Neural cell (in vitro differentiated cells): ENCODE measurements at regions not wholly inside any gene's neighbourhood (a gene's known extent, or its start where the extent isn't known, plus 50 kb on each side); places are given as distances from the start of the nearest gene placed in this dataset.

Experiments used
- H2AFZ ChIP-seq: fragments of 200-600, 300-800 bp; sonication (generic), shearing (Covaris generic); 2 replicates; pipeline ENCODE4 v1.6.0; 2014; ENCODE audit warnings: low read depth, mild to moderate bottlenecking, antibody characterized with exemption, low read length, moderate library complexity
- H3F3A ChIP-seq: fragments of 200-600 bp; shearing (Covaris generic); 2 replicates; pipeline ENCODE4 v1.6.1; 2016; ENCODE audit warnings: mild to moderate bottlenecking, moderate library complexity, mixed read lengths, antibody characterized with exemption, low read length; ENCODE audit not compliant: insufficient read depth, poor library complexity, severe bottlenecking
- H3K27ac ChIP-seq: fragments of 200-600, 300-800 bp; sonication (generic), shearing (Covaris generic); 2 replicates; pipeline ENCODE4 v1.5.1; 2014; ENCODE audit warnings: mild to moderate bottlenecking, low read length, moderate library complexity
- H3K27me3 ChIP-seq: fragments of 300-800, 200-600 bp; sonication (generic), shearing (Covaris generic); 2 replicates; pipeline ENCODE4 v1.6.0; 2014; ENCODE audit warnings: mild to moderate bottlenecking, low read depth, low read length, moderate library complexity; ENCODE audit not compliant: insufficient read depth
- H3K36me3 ChIP-seq: fragments of 300-800, 200-600 bp; sonication (generic), shearing (Covaris generic); 2 replicates; pipeline ENCODE4 v1.5.1; 2014; ENCODE audit warnings: mild to moderate bottlenecking, antibody characterized with exemption, low read length, moderate library complexity; ENCODE audit not compliant: insufficient read depth
- H3K4me2 ChIP-seq: fragments of 300-800, 200-600 bp; sonication (generic), shearing (Covaris generic); 2 replicates; pipeline ENCODE4 v1.6.0; 2014; ENCODE audit warnings: mild to moderate bottlenecking, low read length
- H3K4me3 ChIP-seq: fragments of 300-800, 200-600 bp; sonication (generic), shearing (Covaris generic); 2 replicates; pipeline ENCODE4 v1.5.1; 2014; ENCODE audit warnings: mild to moderate bottlenecking, low read length, moderate library complexity
- H3K79me2 ChIP-seq: fragments of 200-600 bp; shearing (Covaris generic); replicated peaks from 2 replicates; pipeline ENCODE4 v1.6.0; 2014; ENCODE audit warnings: mild to moderate bottlenecking, low read length, moderate library complexity; ENCODE audit not compliant: insufficient read depth
- H3K9ac ChIP-seq: fragments of 300-800, 200-600 bp; sonication (generic), shearing (Covaris generic); 2 replicates; pipeline ENCODE4 v1.6.1; 2016; ENCODE audit warnings: mild to moderate bottlenecking, low read length, mixed read lengths
- H3K9me2 ChIP-seq: fragments of 200-600 bp; shearing (Covaris generic); 2 replicates; pipeline ENCODE4 v1.6.1; 2016; ENCODE audit warnings: mild to moderate bottlenecking, low read length, mixed read lengths; ENCODE audit not compliant: insufficient read depth
- H3K9me3 ChIP-seq: fragments of 200-600, 300-800 bp; sonication (generic), shearing (Covaris generic); 2 replicates; pipeline ENCODE4 v1.6.1; 2016; ENCODE audit warnings: mild to moderate bottlenecking, mixed run types, low read length, moderate library complexity, mixed read lengths
- H4K20me1 ChIP-seq: fragments of 200-600 bp; shearing (Covaris generic); 2 replicates; pipeline ENCODE4 v1.6.1; 2016; ENCODE audit warnings: mild to moderate bottlenecking, mixed run types; ENCODE audit not compliant: insufficient read depth
- CTCF ChIP-seq: fragments of 450-650 bp; IDR thresholded peaks from 2 replicates; pipeline ENCODE4 v1.5.1; 2014; ENCODE audit warnings: antibody characterized with exemption, mild to moderate bottlenecking, moderate library complexity; ENCODE audit not compliant: poor library complexity, severe bottlenecking
- EP300 ChIP-seq: fragments of 450-650 bp; conservative IDR thresholded peaks from 2 replicates; pipeline ENCODE4 v1.6.1; 2014; ENCODE audit warnings: antibody characterized with exemption, mild to moderate bottlenecking, moderate library complexity; ENCODE audit not compliant: poor library complexity, severe bottlenecking
- EZH2 ChIP-seq: fragments of 200-600, 300-800 bp; shearing (Covaris generic), sonication (generic); IDR thresholded peaks from 2 replicates; pipeline ENCODE4 v1.6.1; 2014; ENCODE audit warnings: antibody characterized with exemption, low read length, borderline replicate concordance, mild to moderate bottlenecking; ENCODE audit not compliant: insufficient read depth, poor library complexity, severe bottlenecking
- MXI1 ChIP-seq: fragments of 450-650 bp; conservative IDR thresholded peaks from 2 replicates; pipeline ENCODE4 v1.6.1; 2014; ENCODE audit warnings: antibody characterized with exemption, mild to moderate bottlenecking; ENCODE audit not compliant: poor library complexity, severe bottlenecking
- POLR2AphosphoS5 ChIP-seq: IDR thresholded peaks from 2 replicates; pipeline ENCODE4 v1.6.1; 2012
- RAD21 ChIP-seq: fragments of 450-650 bp; conservative IDR thresholded peaks from 2 replicates; pipeline ENCODE4 v1.6.1; 2014; ENCODE audit warnings: antibody characterized with exemption, mild to moderate bottlenecking, moderate library complexity
- REST ChIP-seq: IDR thresholded peaks from 2 replicates; pipeline ENCODE4 v1.6.1; 2012; ENCODE audit warnings: borderline replicate concordance
- SMC3 ChIP-seq: fragments of 450-650 bp; conservative IDR thresholded peaks from 2 replicates; pipeline ENCODE4 v1.6.1; 2014; ENCODE audit warnings: antibody characterized with exemption, mild to moderate bottlenecking, moderate library complexity; ENCODE audit not compliant: poor library complexity
- TAF1 ChIP-seq: IDR thresholded peaks from 2 replicates; pipeline ENCODE4 v1.6.1; 2012; ENCODE audit warnings: low read depth

- Histone ChIP-seq H3F3A (no peaks in the 10 kb centered on the region), H3K4me3 (no peak overlapping the region), H3K27ac (no peak overlapping the region), H3K4me2 (no peak overlapping the region), H4K20me1 (no peaks in the 10 kb centered on the region), H3K36me3 (no peaks in the 10 kb centered on the region), H3K27me3 (no peaks in the 10 kb centered on the region), H3K79me2 (no peaks in the 10 kb centered on the region), H2AFZ (no peak overlapping the region), H3K9me2 (no peaks in the 10 kb centered on the region), H3K9me3 (peaks cover 9% of the 10 kb centered on the region), H3K9ac (no peak overlapping the region)
- no peak for TF ChIP-seq EP300
- TF ChIP-seq TAF1: no peak
- no peak for TF ChIP-seq SMC3
- TF ChIP-seq EZH2: no peak
- no peak for TF ChIP-seq MXI1
- no peak for TF ChIP-seq RAD21
- no peak for TF ChIP-seq POLR2AphosphoS5
- TF ChIP-seq REST: no peak
- TF ChIP-seq CTCF: no peak
Measured at GRCh38 chr22:48761546-48761945, 1066.1 kb downstream of the BRD1 start.

- no peak overlapping the region for H3K27ac ChIP-seq
- TF ChIP-seq EZH2 (no peak), REST (no peak), CTCF (no peak), SMC3 (no peak), EP300 (no peak), MXI1 (no peak), POLR2AphosphoS5 (no peak), RAD21 (no peak), TAF1 (no peak)
- no peaks in the 10 kb centered on the region for H4K20me1 ChIP-seq
- H3K36me3 ChIP-seq: no peaks in the 10 kb centered on the region
- H3K9ac ChIP-seq: no peak overlapping the region
- H2AFZ ChIP-seq: no peak overlapping the region
- H3F3A ChIP-seq: no peaks in the 10 kb centered on the region
- H3K4me2 ChIP-seq: no peak overlapping the region
- H3K9me3 ChIP-seq: peaks cover 8% of the 10 kb centered on the region
- H3K4me3 ChIP-seq: no peak overlapping the region
- H3K27me3 ChIP-seq: no peaks in the 10 kb centered on the region
- H3K9me2 ChIP-seq: no peaks in the 10 kb centered on the region
- no peaks in the 10 kb centered on the region for H3K79me2 ChIP-seq
Measured at GRCh38 chr22:48760481-48761390, 1066.9 kb downstream of the BRD1 start.
